C4-2B (cell line): ENCODE measurements at regions not wholly inside any gene's neighbourhood (a gene's known extent, or its start where the extent isn't known, plus 50 kb on each side); places are given as distances from the start of the nearest gene placed in this dataset.

Source experiments
- H3K27ac ChIP-seq: fragments of 450-650 bp; 2 replicates; pipeline ENCODE4 v1.5.1; 2017
- CTCF ChIP-seq: fragments of 450-650 bp; conservative IDR thresholded peaks from 2 replicates; pipeline ENCODE4 v1.5.1; 2017; ENCODE audit warnings: mild to moderate bottlenecking
- ZFX ChIP-seq: fragments of 450-650 bp; IDR thresholded peaks from 2 replicates; pipeline ENCODE4 v1.6.1; 2017

- no peak overlapping the region for H3K27ac ChIP-seq
- TF ChIP-seq ZFX (no peak), CTCF (no peak)
Observed at GRCh38 chr11:134524896-134525845, 113.1 kb upstream of the B3GAT1 start.

GRCh38 chr11:134524201-134524600, 112.2 kb upstream of the B3GAT1 start:
- no peak overlapping the region for H3K27ac ChIP-seq
- TF ChIP-seq CTCF: no peak
- TF ChIP-seq ZFX: no peak

GRCh38 chr11:134522782-134523570, 110.9 kb upstream of the B3GAT1 start:
- TF ChIP-seq CTCF (no peak), ZFX (no peak)
- H3K27ac ChIP-seq: no peak overlapping the region

- TF ChIP-seq ZFX: no peak
- no peak for TF ChIP-seq CTCF
Observed at GRCh38 chr11:134521452-134522289, 109.6 kb upstream of the B3GAT1 start.

GRCh38 chr11:134521001-134521400, 109.0 kb upstream of the B3GAT1 start:
- TF ChIP-seq CTCF: no peak
- no peak for TF ChIP-seq ZFX

More at GRCh38 chr11:134521452-134522289, 109.6 kb upstream of the B3GAT1 start:
- no peak overlapping the region for H3K27ac ChIP-seq

GRCh38 chr11:134519788-134520187, 107.7 kb upstream of the B3GAT1 start:
- no peak overlapping the region for H3K27ac ChIP-seq
- TF ChIP-seq ZFX: no peak
- TF ChIP-seq CTCF: no peak

More at GRCh38 chr11:134521001-134521400, 109.0 kb upstream of the B3GAT1 start:
- no peak overlapping the region for H3K27ac ChIP-seq
